MCF 10A (cell line): ENCODE measurements at regions not wholly inside any gene's neighbourhood (a gene's known extent, or its start where the extent isn't known, plus 50 kb on each side); places are given as distances from the start of the nearest gene placed in this dataset.

ENCODE experiments used
- BruUV-seq: library from RNA; stranded (reverse); fragments of 400-500 nt; replicated peaks from 2 replicates; lab custom pipeline; 2021; lab: Mats Ljungman, UMichigan
- CTCF ChIA-PET: fragments of 300-600 bp; sonication (Branson Sonifier 250); formaldehyde crosslinking; extraction: SDS; loops from one replicate; lab custom pipeline; 2021; ENCODE audit warnings: antibody characterized with exemption, inconsistent platforms; lab: Yijun Ruan, JAX
- POLR2A ChIA-PET: fragments of 300-600, 350-650 bp; sonication (Branson Sonifier 250); formaldehyde crosslinking; extraction: SDS; loops from one replicate; lab custom pipeline; 2020; ENCODE audit warnings: antibody characterized with exemption, inconsistent platforms; lab: Yijun Ruan, JAX
- DNase-seq: peaks from one replicate; pipeline ENCODE4 v3.0.0-alpha.2; 2018; ENCODE audit not compliant: unreplicated experiment
- H3K27ac Mint-ChIP-seq: one replicate; pipeline ENCODE4 v1.8.0; 2022; ENCODE audit warnings: mild to moderate bottlenecking, low read depth, mixed read lengths; ENCODE audit not compliant: unreplicated experiment
- H3K27me3 Mint-ChIP-seq: one replicate; pipeline ENCODE4 v1.8.0; 2022; ENCODE audit warnings: mixed read lengths; ENCODE audit not compliant: insufficient read depth, unreplicated experiment
- H3K36me3 Mint-ChIP-seq: one replicate; pipeline ENCODE4 v1.8.0; 2022; ENCODE audit warnings: mild to moderate bottlenecking, moderate library complexity, mixed read lengths; ENCODE audit not compliant: insufficient read depth, unreplicated experiment
- H3K4me1 Mint-ChIP-seq: one replicate; pipeline ENCODE4 v1.8.0; 2022; ENCODE audit warnings: mixed read lengths; ENCODE audit not compliant: insufficient read depth, unreplicated experiment
- H3K4me3 Mint-ChIP-seq: one replicate; pipeline ENCODE4 v1.8.0; 2022; ENCODE audit warnings: mild to moderate bottlenecking, moderate library complexity, mixed read lengths; ENCODE audit not compliant: unreplicated experiment
- H3K9me3 Mint-ChIP-seq: one replicate; pipeline ENCODE4 v1.8.0; 2022; ENCODE audit warnings: mixed read lengths; ENCODE audit not compliant: unreplicated experiment
- intact Hi-C: fragments of 100-400 bp; cut with micrococcal nuclease; formaldehyde crosslinking; loops from 2 replicates; pipeline ENCODE4 v1.14.1; 2022
- TF ChIP-seq, protein P1 (sequence below): fragments of 200-600 bp; IDR thresholded peaks from one replicate; pipeline ENCODE4 v1.8.0; 2022; ENCODE audit warnings: antibody characterized with exemption, mild to moderate bottlenecking; ENCODE audit not compliant: unreplicated experiment

DNA sequence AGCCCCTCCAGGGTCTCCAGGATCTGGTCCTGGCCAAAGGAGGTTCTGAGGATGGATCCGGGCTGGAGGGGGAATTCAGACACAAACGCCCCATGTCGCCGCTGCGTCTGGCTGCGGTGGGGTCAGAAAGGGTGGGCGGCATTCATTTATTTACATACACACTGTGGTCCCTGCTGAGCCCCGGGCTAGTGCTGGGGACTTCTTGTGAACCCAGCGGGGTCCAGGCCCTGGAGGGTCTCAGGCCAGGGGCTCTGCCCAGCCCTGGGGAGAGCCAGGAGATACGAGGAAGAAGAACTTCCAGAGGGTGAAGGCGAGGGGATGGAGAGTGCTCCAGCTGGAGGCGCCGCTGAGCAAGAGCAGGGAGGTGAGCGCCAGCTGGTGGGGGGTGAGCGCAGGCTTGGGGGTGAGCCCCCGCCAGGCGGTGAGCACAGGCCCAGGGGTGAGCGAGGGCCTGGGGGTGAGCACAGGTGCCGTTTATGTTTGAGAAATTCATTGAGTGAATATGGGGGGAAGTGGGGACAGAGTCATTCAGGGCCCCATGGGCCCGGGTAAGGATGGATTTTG is 68.1 kb downstream of the NCOR2 start:
- Mint-ChIP-seq H3K4me3 (peak overlapping the region; percentile 10), H3K9me3 (no peaks in the 10 kb centered on the region), H3K36me3 (peaks cover 25% of the 10 kb centered on the region), H3K27ac (no peak overlapping the region), H3K4me1 (peaks cover 34% of the 10 kb centered on the region), H3K27me3 (no peaks in the 10 kb centered on the region)
- CTCF ChIA-PET, result no interaction called here
- POLR2A ChIA-PET, result no interaction called here
- intact Hi-C loops, result no loop called here
- no TSS peak for BruUV-seq
- no peak for DNase-seq
- TF ChIP-seq, protein P1, sequence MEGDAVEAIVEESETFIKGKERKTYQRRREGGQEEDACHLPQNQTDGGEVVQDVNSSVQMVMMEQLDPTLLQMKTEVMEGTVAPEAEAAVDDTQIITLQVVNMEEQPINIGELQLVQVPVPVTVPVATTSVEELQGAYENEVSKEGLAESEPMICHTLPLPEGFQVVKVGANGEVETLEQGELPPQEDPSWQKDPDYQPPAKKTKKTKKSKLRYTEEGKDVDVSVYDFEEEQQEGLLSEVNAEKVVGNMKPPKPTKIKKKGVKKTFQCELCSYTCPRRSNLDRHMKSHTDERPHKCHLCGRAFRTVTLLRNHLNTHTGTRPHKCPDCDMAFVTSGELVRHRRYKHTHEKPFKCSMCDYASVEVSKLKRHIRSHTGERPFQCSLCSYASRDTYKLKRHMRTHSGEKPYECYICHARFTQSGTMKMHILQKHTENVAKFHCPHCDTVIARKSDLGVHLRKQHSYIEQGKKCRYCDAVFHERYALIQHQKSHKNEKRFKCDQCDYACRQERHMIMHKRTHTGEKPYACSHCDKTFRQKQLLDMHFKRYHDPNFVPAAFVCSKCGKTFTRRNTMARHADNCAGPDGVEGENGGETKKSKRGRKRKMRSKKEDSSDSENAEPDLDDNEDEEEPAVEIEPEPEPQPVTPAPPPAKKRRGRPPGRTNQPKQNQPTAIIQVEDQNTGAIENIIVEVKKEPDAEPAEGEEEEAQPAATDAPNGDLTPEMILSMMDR, result no peak

DNA sequence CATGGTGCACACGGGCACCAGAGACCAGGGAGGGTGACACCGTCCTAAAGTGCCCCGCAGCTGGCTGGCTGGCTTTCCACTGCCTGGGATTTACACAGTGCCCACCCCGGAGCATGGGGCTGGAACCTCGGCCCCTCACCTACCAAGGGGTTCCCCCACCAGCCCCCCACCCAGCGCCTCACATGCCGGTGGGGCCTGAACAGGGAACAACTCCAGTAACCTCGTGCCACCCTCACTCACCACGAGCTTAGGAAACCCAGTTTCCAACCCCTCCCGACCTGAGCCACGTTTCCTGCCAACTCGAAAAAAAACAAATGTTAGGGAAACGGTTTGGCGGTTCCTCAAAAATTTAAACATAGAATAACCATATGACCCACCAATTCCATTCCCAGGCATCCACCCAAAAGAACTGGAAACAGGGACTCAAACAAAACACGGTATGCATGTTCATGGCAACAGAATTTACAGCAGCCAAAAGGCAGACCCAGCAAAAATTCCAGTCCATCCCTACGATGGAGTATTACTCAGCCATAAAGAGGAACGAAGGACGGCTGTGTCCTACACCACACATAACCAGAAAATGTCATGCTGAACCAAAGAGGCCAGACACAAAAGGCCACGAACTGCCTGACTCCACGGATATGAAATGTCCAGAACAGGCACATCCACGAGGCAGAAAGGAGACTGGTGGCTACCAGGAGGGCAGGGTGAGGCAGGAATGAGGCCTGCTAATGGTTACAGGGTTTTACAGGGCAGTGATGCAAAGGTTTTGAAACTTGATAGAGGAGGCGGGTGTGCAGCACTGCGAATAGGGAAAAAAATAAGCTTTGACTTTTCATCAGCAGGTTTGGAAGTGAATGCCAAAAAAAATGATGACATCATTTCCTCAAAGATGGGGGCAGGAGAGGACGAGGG is 68.9 kb downstream of the NCOR2 start:
- Mint-ChIP-seq H3K9me3 (no peaks in the 10 kb centered on the region), H3K27me3 (no peaks in the 10 kb centered on the region), H3K4me3 (no peak overlapping the region), H3K36me3 (peaks cover 30% of the 10 kb centered on the region), H3K4me1 (peaks cover 26% of the 10 kb centered on the region), H3K27ac (no peak overlapping the region)
- BruUV-seq, result no TSS peak
- intact Hi-C loops, result no loop called here
- DNase-seq, result no peak
- TF ChIP-seq, protein P1, result no peak
- ChIA-PET CTCF (interaction anchor here (0.7 to 1.5 kb wide), 4 partner anchors 187 to 273 kb away, joined by 3 to 6 read pairs (median 3); no protein-coding TSS in a partner anchor), POLR2A (interaction anchor here (1.0 kb wide), 1 partner anchor 20 kb away, joined by 3 read pairs; no protein-coding TSS in a partner anchor)

DNA sequence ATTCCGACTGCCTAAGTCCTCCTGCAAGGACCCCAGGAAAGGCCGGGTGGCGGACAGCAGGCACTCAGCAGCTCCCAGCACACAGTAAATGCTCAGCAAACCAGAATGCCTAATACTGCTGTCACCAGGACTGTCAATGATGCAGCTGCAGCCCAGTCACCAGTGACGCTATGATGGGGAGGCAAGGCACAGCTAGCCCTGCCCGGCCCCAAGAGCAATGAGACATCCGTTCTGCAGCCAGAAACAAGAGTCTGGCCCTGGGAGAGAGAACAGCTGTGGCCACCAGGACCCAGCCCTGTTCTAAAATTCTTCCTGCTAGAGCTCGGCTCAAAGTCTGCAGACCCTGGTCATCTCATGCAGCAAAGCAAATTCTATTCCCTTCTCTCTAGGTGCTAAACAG is 69.8 kb downstream of the NCOR2 start:
- H3K4me3 Mint-ChIP-seq, result no peak overlapping the region
- peaks cover 21% of the 10 kb centered on the region for H3K4me1 Mint-ChIP-seq
- no peaks in the 10 kb centered on the region for H3K27me3 Mint-ChIP-seq
- BruUV-seq, result no TSS peak
- POLR2A ChIA-PET, result interaction anchor here (0.7 to 1.0 kb wide), 2 partner anchors 13 to 21 kb away, joined by 3 read pairs; no protein-coding TSS in a partner anchor
- no peak for DNase-seq
- CTCF ChIA-PET, result interaction anchor here (0.6 to 1.5 kb wide), 6 partner anchors 49 to 274 kb away, joined by 3 to 6 read pairs (median 3); no protein-coding TSS in a partner anchor
- TF ChIP-seq, protein P1, result no peak
- no peak overlapping the region for H3K27ac Mint-ChIP-seq
- peaks cover 30% of the 10 kb centered on the region for H3K36me3 Mint-ChIP-seq
- H3K9me3 Mint-ChIP-seq, result no peaks in the 10 kb centered on the region
- intact Hi-C loops, result no loop called here

DNA sequence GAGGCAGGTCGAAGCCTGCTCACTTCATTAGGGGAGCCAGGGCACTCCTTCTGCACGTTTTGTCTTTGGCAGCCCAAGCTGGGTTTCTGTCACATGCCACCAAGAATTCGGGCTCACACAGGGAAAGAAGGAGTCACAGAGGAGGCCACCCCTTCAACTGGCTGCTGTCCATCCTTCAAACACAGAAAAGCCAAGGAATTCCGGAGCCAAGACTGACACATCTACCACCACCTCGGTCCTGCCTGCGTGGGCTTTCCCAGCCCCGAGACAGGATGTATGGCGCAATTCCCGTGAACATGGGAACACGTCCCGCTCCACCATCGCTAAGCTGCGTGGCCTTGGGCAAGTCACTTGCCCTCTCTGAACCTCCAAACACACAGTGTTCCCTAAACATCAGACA is 70.4 kb downstream of the NCOR2 start:
- BruUV-seq, result no TSS peak
- no peak overlapping the region for H3K27ac Mint-ChIP-seq
- TF ChIP-seq, protein P1, result no peak
- peaks cover 21% of the 10 kb centered on the region for H3K4me1 Mint-ChIP-seq
- H3K36me3 Mint-ChIP-seq, result peaks cover 30% of the 10 kb centered on the region
- H3K4me3 Mint-ChIP-seq, result no peak overlapping the region
- CTCF ChIA-PET, result interaction anchor here (0.8 to 1.5 kb wide), 2 partner anchors 48 to 274 kb away, joined by 3 to 6 read pairs; no protein-coding TSS in a partner anchor
- intact Hi-C loops, result no loop called here
- no peak for DNase-seq
- H3K27me3 Mint-ChIP-seq, result no peaks in the 10 kb centered on the region
- POLR2A ChIA-PET, result interaction anchor here (1.0 kb wide), 1 partner anchor 22 kb away, joined by 3 read pairs; no protein-coding TSS in a partner anchor
- H3K9me3 Mint-ChIP-seq, result no peaks in the 10 kb centered on the region
